ENCODE measurements at regions not wholly inside any gene's neighbourhood (a gene's known extent, or its start where the extent isn't known, plus 50 kb on each side); places are given as distances from the start of the nearest gene placed in this dataset.
"Not testable (repeated sequence)": the region's sequence is repeated elsewhere in the genome, so short reads cannot be mapped to it uniquely, and the experiment has no call there.

GRCh38 chr3:73228959-73229358 lies 167.5 kb downstream of the EBLN2 start:
- DNase-seq (ENCODE audit: low spot score), result no peak

DNA sequence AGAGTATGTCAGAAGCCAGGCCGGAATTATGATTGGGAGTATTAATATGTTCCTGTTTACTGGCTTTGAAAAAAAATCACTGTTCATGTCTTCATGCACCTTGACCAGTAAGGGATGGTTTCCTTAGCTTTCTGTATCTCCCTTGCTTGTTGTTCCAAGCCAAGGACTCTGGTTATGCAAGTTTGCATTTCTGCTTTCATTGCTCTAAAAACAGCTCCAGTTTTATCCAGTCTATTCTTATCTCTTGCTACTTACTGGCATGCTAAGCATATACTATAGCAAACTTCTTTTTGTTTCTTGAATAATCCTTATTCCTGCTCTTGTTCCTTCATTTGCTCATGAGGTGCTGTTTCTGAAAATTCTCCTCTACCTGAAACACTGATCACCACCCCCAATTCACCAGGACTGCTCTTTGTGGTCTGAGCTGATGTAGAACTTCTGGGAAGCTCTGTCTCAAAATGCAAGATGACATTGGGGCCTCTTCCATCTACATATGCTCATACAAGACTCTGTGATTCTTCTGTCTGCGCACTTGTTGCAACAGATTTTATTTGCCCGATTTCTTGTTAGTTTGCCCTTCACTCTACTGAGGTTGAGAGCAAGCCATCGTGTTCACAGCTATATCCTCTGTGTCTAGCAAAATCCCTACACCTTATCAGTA lies 173.0 kb downstream of the EBLN2 start:
- no peak for DNase-seq (ENCODE audit: low spot score)

DNA sequence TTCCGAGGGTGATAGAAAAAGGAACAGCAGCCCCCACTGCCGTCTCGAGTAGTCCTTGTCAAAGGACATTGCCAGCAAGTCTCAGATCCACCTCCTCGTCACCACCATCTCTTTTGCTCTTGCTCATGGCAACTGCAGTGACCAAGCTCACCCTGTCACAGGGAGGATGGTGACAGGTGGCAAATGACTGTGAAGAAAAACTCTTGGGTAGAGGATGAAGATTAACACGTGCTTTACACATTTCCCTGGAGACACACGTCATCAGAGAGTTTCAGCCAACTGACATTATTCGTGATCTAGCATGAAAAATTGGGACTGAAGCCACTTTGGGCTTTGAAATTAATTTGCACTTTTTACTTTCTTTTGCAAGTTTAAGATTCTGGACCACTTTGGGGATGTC lies 174.3 kb downstream of the EBLN2 start:
- DNase-seq (ENCODE audit: low spot score), result no peak

- no peak for DNase-seq (ENCODE audit: low spot score)
These were observed 175.4 kb downstream of the EBLN2 start for GRCh38 chr3:73236867-73237266.

- no peak for DNase-seq (ENCODE audit: low spot score)
These were observed 182.3 kb downstream of the EBLN2 start for GRCh38 chr3:73243740-73244139.

GRCh38 chr3:73245459-73245858 lies 184.0 kb downstream of the EBLN2 start:
- DNase-seq (ENCODE audit: low spot score), result no peak

- DNase-seq (ENCODE audit: low spot score), result no peak
These were observed 187.6 kb downstream of the EBLN2 start for GRCh38 chr3:73249047-73249446.

DNA sequence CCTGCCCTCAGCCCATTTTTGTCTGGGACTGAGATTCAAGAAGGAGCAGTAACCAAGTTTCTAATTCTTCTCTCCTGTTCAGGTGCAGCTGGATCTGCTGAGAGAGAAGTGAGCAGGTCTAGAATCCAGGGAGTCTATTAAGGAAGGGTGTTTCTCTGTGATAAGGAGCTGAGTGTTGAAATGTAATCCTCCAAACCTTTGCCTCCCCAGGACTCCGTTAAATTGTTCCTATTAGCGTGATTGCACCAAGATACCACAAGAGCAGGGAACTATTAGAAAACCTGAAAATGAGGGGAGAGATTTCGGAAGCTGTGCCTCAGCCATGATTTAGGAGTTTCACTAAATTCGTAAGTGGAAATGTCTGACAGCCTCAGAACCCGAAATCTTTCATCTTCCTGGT lies 192.6 kb downstream of the EBLN2 start:
- no peak for DNase-seq (ENCODE audit: low spot score)

- DNase-seq (ENCODE audit: low spot score), result peak; percentile 35
These were observed 194.2 kb downstream of the EBLN2 start for GRCh38 chr3:73255609-73256029.

DNA sequence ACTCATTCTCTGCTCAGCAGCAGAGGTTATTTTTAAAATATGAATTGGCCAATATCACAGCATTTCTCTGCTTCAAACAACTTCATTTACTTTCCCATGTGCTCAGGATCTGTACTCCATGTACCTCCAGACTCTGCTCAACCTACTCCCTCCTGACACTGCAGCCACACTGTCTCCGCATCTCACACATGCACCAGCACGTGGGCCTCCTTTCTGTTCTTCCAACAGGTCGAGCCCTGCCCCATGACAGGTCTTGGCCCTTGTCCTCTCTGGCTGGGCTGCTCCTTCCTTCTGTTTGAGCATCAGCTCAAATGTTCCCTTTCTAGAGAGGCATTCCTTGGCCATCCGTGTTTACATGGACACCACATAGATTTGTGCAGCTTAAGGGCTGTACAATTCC lies 195.7 kb downstream of the EBLN2 start:
- DNase-seq (ENCODE audit: low spot score), result no peak

DNA sequence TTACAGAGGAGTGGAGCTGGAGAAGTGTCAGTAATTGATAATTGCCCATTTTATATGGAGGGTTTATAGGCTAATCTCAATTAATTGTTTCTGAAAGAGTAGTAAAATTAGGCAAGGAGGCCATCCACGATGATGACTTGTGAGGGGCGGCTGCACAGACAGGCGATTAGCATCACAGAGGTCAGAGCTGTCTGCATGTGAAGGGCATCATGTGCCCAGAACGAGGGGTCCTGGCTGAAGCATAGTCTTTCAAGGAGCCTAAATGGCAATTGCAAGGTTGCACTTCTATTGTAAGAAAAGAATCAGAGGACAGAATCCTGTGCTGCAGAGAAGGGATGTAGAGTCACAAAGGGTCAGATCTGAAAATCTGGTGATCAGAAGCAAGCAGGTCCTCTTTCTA lies 196.6 kb downstream of the EBLN2 start:
- no peak for DNase-seq (ENCODE audit: low spot score)

- DNase-seq (ENCODE audit: low spot score), result no peak
These were observed 197.8 kb downstream of the EBLN2 start for GRCh38 chr3:73259291-73259690.

- DNase-seq (ENCODE audit: low spot score), result no peak
These were observed 198.4 kb downstream of the EBLN2 start for GRCh38 chr3:73259856-73260255.

GRCh38 chr3:73266558-73266957 lies 205.1 kb downstream of the EBLN2 start:
- DNase-seq (ENCODE audit: low spot score), result not testable (repeated sequence)

- not testable (repeated sequence) for DNase-seq (ENCODE audit: low spot score)
These were observed 207.7 kb downstream of the EBLN2 start for GRCh38 chr3:73269126-73269525.

- no peak for DNase-seq (ENCODE audit: low spot score)
These were observed 209.5 kb downstream of the EBLN2 start for GRCh38 chr3:73270839-73271483.

DNA sequence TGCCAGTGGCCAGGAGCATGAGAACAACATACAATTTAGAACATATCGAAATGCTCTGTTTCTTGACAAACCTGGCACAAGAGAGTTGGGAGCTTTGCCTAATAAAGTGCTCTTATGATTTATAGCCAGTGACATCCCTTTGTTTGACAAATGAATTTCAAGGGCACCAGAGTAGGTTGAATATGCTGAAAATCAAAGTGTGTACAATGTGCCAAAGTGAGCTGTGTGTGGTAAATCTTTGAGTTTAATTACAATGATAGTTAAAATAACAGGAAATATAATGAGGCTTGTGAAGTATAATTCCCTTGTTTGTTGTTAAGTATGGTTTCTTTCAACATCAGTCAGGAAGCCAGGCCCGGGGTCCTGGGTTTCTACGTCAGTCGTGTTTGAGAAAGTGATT lies 211.9 kb downstream of the EBLN2 start:
- DNase-seq (ENCODE audit: low spot score), result no peak

DNA sequence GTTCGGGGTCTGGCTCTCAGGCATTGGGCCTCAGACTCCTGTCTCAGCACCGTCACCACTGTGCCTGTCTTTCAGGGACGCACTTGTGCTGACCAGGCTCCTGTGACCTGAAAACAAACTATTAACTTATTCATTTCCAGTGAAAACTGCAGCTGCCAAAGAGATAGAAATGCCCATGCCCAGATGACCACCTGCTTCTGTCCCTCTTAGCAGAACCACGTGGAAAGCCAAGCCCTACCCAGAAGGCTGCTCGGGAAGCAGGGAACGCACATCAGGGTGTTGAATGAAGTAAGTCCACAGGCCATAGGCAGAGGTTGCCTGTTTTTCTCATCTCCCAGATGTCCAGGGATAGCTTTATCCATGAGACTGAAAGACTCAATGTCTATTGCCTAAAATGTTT lies 219.3 kb downstream of the EBLN2 start:
- no peak for DNase-seq (ENCODE audit: low spot score)

DNA sequence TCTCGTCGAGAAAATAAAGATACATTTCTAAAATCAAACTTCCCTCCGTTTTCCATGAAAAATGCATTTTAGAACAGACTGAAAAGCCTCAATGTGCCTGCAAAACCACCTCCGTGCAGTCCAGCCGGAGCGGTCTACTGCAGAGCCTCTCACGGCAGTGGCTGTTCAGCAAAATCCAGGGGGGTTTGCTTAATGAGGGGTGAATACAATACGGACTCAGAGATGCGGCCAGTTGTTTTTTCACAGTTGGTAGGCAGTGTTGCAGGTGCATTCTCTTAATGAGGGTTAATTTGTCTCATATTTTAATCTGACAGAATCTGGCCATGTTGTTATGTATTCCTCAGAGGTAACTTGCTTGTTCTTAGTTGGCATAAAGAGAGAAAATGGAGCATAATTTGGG lies 223.0 kb downstream of the EBLN2 start:
- no peak for DNase-seq (ENCODE audit: low spot score)

DNA sequence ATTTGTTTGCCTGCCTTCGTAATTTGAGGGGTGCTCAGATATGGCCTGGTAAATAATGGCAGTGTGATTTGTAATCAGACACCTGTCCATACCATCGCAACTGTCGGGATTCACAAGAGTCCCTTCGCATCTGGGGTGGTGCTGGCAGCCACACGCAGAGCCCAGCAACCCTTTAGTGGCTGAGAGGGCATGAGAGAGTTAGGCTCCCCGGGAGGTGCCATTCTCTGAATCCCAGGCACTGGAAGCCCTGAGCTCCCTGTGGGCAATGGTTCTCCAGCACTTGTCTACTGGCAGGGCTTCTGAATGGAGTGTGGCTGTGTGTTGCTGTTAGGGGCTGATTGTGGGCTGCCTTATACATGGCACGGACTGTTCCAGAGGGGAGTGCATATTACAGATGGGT lies 230.1 kb downstream of the EBLN2 start:
- DNase-seq (ENCODE audit: low spot score), result no peak

DNA sequence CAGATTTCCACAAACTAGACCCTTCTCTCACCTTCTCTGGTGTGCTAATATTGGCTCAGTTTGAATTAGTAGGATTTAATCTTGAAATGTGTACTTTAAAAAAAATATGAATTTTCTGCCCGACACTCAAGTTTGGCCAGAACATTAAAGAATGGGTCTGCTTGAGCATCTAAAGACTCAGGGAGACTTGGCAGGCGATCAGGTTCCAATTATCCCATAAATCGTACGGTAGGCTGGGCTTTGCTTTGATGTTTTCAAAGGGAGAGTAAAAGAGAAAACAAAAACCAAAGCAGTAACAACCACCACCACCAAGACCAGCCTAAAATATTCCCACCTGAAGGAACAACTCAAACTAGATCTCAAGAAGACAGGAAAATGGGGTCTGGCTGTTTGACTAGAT lies 230.8 kb downstream of the EBLN2 start:
- DNase-seq (ENCODE audit: low spot score), result no peak

DNA sequence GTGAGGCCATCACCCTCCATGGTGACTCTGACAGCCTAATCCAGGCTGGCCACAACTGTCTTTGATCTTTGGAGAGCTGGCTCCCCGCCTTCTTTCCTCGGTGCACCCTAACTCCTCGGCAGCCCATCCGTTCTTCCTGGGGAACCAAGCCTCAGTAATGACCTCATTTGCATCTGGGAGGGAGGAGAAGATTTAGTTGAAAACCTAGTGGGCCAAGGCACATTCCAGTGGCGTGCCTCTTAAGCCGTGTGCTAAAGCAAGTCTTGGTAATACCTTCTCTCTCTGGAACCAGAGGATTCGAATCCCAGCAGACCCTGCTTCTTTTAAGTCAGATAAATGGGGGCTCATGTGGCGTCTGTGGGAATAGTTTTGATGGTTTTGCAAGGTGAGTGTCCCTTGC lies 233.1 kb downstream of the EBLN2 start:
- DNase-seq (ENCODE audit: low spot score), result no peak

GRCh38 chr3:73295876-73296635 lies 234.6 kb downstream of the EBLN2 start:
- DNase-seq (ENCODE audit: low spot score), result no peak
